ENCODE measurements at regions not wholly inside any gene's neighbourhood (a gene's known extent, or its start where the extent isn't known, plus 50 kb on each side); places are given as distances from the start of the nearest gene placed in this dataset.

- TF ChIP-seq MXI1 (conservative IDR thresholded peaks at IDR 0.05; ENCODE audit: poor library complexity, severe bottlenecking) (no peak), EP300 (conservative IDR thresholded peaks at IDR 0.05; ENCODE audit: poor library complexity, severe bottlenecking) (no peak), TAF1 (IDR thresholded peaks at IDR 0.05; ENCODE audit: low read depth) (no peak), POLR2AphosphoS5 (IDR thresholded peaks at IDR 0.05) (no peak), EZH2 (IDR thresholded peaks at IDR 0.05; ENCODE audit: borderline replicate concordance, insufficient read depth, low read length, poor library complexity, severe bottlenecking) (no peak), RAD21 (conservative IDR thresholded peaks at IDR 0.05) (no peak), SMC3 (conservative IDR thresholded peaks at IDR 0.05; ENCODE audit: poor library complexity) (no peak)
- TF ChIP-seq, protein P1, sequence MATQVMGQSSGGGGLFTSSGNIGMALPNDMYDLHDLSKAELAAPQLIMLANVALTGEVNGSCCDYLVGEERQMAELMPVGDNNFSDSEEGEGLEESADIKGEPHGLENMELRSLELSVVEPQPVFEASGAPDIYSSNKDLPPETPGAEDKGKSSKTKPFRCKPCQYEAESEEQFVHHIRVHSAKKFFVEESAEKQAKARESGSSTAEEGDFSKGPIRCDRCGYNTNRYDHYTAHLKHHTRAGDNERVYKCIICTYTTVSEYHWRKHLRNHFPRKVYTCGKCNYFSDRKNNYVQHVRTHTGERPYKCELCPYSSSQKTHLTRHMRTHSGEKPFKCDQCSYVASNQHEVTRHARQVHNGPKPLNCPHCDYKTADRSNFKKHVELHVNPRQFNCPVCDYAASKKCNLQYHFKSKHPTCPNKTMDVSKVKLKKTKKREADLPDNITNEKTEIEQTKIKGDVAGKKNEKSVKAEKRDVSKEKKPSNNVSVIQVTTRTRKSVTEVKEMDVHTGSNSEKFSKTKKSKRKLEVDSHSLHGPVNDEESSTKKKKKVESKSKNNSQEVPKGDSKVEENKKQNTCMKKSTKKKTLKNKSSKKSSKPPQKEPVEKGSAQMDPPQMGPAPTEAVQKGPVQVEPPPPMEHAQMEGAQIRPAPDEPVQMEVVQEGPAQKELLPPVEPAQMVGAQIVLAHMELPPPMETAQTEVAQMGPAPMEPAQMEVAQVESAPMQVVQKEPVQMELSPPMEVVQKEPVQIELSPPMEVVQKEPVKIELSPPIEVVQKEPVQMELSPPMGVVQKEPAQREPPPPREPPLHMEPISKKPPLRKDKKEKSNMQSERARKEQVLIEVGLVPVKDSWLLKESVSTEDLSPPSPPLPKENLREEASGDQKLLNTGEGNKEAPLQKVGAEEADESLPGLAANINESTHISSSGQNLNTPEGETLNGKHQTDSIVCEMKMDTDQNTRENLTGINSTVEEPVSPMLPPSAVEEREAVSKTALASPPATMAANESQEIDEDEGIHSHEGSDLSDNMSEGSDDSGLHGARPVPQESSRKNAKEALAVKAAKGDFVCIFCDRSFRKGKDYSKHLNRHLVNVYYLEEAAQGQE (IDR thresholded peaks at IDR 0.05; ENCODE audit: borderline replicate concordance), result no peak
- TF ChIP-seq, protein P2, sequence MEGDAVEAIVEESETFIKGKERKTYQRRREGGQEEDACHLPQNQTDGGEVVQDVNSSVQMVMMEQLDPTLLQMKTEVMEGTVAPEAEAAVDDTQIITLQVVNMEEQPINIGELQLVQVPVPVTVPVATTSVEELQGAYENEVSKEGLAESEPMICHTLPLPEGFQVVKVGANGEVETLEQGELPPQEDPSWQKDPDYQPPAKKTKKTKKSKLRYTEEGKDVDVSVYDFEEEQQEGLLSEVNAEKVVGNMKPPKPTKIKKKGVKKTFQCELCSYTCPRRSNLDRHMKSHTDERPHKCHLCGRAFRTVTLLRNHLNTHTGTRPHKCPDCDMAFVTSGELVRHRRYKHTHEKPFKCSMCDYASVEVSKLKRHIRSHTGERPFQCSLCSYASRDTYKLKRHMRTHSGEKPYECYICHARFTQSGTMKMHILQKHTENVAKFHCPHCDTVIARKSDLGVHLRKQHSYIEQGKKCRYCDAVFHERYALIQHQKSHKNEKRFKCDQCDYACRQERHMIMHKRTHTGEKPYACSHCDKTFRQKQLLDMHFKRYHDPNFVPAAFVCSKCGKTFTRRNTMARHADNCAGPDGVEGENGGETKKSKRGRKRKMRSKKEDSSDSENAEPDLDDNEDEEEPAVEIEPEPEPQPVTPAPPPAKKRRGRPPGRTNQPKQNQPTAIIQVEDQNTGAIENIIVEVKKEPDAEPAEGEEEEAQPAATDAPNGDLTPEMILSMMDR (IDR thresholded peaks at IDR 0.05; ENCODE audit: poor library complexity, severe bottlenecking), result no peak
Measured at GRCh38 chr6:4381381-4381780, 246.0 kb upstream of the ECI2 start.
